ENCODE measurements at regions not wholly inside any gene's neighbourhood (a gene's known extent, or its start where the extent isn't known, plus 50 kb on each side); places are given as distances from the start of the nearest gene placed in this dataset.
A peak's percentile ranks its signal among the peaks of the same experiment; 100 is the strongest.

DNA sequence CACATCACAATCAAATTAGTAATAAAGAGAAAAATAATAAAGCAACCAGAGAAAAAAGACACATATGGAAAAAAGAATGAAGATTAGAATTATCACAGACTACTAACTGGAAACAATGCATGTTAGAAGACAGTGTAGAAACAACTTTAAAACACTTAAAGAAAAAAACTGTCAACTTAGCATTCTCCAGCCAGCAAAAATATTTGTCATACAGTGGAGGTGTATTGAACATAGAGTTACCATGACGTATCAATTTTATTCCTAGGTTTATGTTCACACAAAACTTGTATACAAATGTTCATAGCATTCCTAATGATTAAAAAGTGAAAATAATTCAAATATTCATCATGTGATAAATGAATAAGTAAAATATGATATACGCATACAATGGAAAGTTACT is 61.5 kb upstream of the ADAM23 start:
- ATAC-seq: no peak
- TF ChIP-seq BACH2 (CRISPR knock-in tag; IDR thresholded peaks at IDR 0.05; ENCODE audit: borderline replicate concordance) (no peak), TCF4 (CRISPR knock-in tag; IDR thresholded peaks at IDR 0.05; ENCODE audit: borderline replicate concordance) (no peak), ZFP3 (CRISPR knock-in tag; IDR thresholded peaks at IDR 0.05) (no peak), SNAI2 (CRISPR knock-in tag; IDR thresholded peaks at IDR 0.05) (no peak), TOX (CRISPR knock-in tag; IDR thresholded peaks at IDR 0.05; ENCODE audit: borderline replicate concordance) (no peak), ARNTL (CRISPR knock-in tag; IDR thresholded peaks at IDR 0.05; ENCODE audit: borderline replicate concordance, low read depth) (no peak), RARB (CRISPR knock-in tag; IDR thresholded peaks at IDR 0.05) (no peak)
- TF ChIP-seq, protein P1, sequence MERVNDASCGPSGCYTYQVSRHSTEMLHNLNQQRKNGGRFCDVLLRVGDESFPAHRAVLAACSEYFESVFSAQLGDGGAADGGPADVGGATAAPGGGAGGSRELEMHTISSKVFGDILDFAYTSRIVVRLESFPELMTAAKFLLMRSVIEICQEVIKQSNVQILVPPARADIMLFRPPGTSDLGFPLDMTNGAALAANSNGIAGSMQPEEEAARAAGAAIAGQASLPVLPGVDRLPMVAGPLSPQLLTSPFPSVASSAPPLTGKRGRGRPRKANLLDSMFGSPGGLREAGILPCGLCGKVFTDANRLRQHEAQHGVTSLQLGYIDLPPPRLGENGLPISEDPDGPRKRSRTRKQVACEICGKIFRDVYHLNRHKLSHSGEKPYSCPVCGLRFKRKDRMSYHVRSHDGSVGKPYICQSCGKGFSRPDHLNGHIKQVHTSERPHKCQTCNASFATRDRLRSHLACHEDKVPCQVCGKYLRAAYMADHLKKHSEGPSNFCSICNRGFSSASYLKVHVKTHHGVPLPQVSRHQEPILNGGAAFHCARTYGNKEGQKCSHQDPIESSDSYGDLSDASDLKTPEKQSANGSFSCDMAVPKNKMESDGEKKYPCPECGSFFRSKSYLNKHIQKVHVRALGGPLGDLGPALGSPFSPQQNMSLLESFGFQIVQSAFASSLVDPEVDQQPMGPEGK (CRISPR knock-in tag; IDR thresholded peaks at IDR 0.05; ENCODE audit: borderline replicate concordance): no peak

DNA sequence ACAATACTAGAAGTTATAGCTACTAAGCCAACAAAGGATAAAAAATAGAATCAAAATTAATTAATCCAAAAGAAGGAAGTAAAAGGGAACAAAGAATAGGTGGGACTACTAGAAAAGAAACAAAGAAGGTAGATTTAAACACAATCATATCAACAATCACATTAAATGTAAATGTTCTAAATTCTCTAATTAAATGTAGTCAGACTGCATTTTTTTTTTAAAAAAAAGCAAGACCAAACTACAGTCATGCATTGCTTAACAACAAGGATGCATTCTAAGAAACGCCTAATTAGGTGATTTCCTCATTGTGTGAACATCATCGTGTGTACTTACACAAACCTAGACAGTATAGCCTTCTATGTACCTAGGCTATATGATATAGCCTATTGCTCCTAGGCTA is 59.7 kb upstream of the ADAM23 start:
- TF ChIP-seq ZFP30 (CRISPR knock-in tag; IDR thresholded peaks at IDR 0.05) (no peak), SNAI2 (CRISPR knock-in tag; IDR thresholded peaks at IDR 0.05) (no peak), ZNF8 (CRISPR knock-in tag; IDR thresholded peaks at IDR 0.05) (no peak), ZFP3 (CRISPR knock-in tag; IDR thresholded peaks at IDR 0.05) (no peak), TOX (CRISPR knock-in tag; IDR thresholded peaks at IDR 0.05; ENCODE audit: borderline replicate concordance) (no peak), RARB (CRISPR knock-in tag; IDR thresholded peaks at IDR 0.05) (no peak), OSR1 (CRISPR knock-in tag; IDR thresholded peaks at IDR 0.05) (no peak), ESRRG (CRISPR knock-in tag; IDR thresholded peaks at IDR 0.05) (no peak), ZNF565 (CRISPR knock-in tag; conservative IDR thresholded peaks at IDR 0.05; ENCODE audit: low read depth) (no peak), TCF4 (CRISPR knock-in tag; IDR thresholded peaks at IDR 0.05; ENCODE audit: borderline replicate concordance) (no peak), PPARA (CRISPR knock-in tag; IDR thresholded peaks at IDR 0.05; ENCODE audit: borderline replicate concordance) (no peak), GLIS3 (CRISPR knock-in tag; IDR thresholded peaks at IDR 0.05) (no peak)
- TF ChIP-seq, protein P1 (CRISPR knock-in tag; IDR thresholded peaks at IDR 0.05; ENCODE audit: borderline replicate concordance): no peak
- TF ChIP-seq, protein P2, sequence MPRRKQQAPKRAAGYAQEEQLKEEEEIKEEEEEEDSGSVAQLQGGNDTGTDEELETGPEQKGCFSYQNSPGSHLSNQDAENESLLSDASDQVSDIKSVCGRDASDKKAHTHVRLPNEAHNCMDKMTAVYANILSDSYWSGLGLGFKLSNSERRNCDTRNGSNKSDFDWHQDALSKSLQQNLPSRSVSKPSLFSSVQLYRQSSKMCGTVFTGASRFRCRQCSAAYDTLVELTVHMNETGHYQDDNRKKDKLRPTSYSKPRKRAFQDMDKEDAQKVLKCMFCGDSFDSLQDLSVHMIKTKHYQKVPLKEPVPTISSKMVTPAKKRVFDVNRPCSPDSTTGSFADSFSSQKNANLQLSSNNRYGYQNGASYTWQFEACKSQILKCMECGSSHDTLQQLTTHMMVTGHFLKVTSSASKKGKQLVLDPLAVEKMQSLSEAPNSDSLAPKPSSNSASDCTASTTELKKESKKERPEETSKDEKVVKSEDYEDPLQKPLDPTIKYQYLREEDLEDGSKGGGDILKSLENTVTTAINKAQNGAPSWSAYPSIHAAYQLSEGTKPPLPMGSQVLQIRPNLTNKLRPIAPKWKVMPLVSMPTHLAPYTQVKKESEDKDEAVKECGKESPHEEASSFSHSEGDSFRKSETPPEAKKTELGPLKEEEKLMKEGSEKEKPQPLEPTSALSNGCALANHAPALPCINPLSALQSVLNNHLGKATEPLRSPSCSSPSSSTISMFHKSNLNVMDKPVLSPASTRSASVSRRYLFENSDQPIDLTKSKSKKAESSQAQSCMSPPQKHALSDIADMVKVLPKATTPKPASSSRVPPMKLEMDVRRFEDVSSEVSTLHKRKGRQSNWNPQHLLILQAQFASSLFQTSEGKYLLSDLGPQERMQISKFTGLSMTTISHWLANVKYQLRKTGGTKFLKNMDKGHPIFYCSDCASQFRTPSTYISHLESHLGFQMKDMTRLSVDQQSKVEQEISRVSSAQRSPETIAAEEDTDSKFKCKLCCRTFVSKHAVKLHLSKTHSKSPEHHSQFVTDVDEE (CRISPR knock-in tag; IDR thresholded peaks at IDR 0.05): no peak
- TF ChIP-seq, protein P3, sequence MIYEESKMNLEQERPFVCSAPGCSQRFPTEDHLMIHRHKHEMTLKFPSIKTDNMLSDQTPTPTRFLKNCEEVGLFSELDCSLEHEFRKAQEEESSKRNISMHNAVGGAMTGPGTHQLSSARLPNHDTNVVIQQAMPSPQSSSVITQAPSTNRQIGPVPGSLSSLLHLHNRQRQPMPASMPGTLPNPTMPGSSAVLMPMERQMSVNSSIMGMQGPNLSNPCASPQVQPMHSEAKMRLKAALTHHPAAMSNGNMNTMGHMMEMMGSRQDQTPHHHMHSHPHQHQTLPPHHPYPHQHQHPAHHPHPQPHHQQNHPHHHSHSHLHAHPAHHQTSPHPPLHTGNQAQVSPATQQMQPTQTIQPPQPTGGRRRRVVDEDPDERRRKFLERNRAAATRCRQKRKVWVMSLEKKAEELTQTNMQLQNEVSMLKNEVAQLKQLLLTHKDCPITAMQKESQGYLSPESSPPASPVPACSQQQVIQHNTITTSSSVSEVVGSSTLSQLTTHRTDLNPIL (CRISPR knock-in tag; IDR thresholded peaks at IDR 0.05; ENCODE audit: low read depth): no peak
- TF ChIP-seq, protein P4, sequence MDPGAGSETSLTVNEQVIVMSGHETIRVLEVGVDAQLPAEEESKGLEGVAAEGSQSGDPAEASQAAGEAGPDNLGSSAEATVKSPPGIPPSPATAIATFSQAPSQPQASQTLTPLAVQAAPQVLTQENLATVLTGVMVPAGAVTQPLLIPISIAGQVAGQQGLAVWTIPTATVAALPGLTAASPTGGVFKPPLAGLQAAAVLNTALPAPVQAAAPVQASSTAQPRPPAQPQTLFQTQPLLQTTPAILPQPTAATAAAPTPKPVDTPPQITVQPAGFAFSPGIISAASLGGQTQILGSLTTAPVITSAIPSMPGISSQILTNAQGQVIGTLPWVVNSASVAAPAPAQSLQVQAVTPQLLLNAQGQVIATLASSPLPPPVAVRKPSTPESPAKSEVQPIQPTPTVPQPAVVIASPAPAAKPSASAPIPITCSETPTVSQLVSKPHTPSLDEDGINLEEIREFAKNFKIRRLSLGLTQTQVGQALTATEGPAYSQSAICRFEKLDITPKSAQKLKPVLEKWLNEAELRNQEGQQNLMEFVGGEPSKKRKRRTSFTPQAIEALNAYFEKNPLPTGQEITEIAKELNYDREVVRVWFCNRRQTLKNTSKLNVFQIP (CRISPR knock-in tag; IDR thresholded peaks at IDR 0.05; ENCODE audit: borderline replicate concordance, low read depth): no peak
- ATAC-seq: no peak

DNA sequence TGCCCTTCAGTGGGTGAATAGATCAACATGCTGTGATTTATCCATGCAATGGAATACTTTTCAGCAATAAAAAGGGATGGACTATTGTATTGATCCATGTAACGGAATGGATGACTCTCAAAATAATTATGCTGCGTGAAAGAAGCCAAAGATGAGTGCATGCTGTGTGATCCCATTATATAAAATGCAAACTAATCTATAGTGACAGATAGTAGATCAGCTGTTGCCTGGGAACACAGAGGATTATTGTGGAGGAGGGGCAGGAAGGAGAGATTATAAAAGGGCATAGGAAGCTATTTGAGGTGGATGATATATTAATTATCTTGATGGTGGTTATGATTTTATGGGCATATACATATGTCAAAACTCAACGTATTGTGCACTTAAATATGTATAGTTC is 55.5 kb upstream of the ADAM23 start:
- ATAC-seq: no peak
- TF ChIP-seq ZNF70 (CRISPR knock-in tag; IDR thresholded peaks at IDR 0.05) (peak; percentile 80), ZNF8 (CRISPR knock-in tag; IDR thresholded peaks at IDR 0.05) (no peak)
- TF ChIP-seq, protein P2 (CRISPR knock-in tag; IDR thresholded peaks at IDR 0.05): no peak
- TF ChIP-seq, protein P5, sequence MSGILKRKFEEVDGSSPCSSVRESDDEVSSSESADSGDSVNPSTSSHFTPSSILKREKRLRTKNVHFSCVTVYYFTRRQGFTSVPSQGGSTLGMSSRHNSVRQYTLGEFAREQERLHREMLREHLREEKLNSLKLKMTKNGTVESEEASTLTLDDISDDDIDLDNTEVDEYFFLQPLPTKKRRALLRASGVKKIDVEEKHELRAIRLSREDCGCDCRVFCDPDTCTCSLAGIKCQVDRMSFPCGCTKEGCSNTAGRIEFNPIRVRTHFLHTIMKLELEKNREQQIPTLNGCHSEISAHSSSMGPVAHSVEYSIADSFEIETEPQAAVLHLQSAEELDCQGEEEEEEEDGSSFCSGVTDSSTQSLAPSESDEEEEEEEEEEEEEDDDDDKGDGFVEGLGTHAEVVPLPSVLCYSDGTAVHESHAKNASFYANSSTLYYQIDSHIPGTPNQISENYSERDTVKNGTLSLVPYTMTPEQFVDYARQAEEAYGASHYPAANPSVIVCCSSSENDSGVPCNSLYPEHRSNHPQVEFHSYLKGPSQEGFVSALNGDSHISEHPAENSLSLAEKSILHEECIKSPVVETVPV (CRISPR knock-in tag; IDR thresholded peaks at IDR 0.05): no peak
